HG02870 (cell line): ENCODE measurements at regions not wholly inside any gene's neighbourhood (a gene's known extent, or its start where the extent isn't known, plus 50 kb on each side); places are given as distances from the start of the nearest gene placed in this dataset.
"Not testable (repeated sequence)": the region's sequence is repeated elsewhere in the genome, so short reads cannot be mapped to it uniquely, and the experiment has no call there.

Experiments used
- ATAC-seq: cut with Tn5 transposase; IDR thresholded peaks from one replicate; pipeline ENCODE4 v1.9.1; 2021; ENCODE audit warnings: mild to moderate bottlenecking, moderate library complexity; ENCODE audit not compliant: unreplicated experiment

DNA sequence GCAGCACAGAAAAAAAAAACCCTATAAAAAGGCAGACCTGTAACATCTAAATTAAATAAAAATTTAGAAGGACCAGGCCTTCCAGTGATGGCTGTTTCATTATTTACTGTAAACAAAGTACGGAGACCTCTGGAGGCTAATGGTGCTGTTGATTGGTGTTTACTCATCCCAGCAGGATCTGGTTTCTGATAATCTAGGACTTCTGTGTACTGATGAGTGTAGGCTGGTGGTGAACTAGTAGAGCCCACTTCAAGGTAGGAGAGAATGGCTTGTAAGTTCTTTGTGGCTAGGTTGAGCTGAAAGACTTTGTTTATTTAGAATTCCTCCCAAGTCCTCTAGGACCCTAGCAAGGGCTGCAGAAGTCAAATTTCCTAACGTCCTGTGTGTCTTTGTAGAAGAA lies 398.1 kb upstream of the PITX2 start:
- no peak for ATAC-seq

DNA sequence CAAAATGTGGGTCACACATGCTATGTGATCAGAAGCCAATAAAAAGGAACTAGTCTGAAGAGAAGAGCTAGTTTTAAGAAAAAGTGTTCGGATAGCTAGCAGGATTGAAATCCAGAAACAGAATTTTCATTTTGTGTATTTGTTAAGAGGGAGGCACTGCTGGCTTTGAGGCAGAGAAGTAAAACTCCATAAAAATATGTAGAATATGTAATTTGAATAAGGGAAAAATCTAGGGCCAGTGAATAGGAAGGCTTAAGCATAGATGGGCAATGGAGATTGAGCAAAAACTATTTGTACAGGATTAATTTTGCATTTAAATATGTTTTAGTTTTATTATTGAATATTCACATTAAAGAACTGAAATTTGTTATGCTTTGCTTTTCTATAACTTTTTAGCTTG lies 399.9 kb upstream of the PITX2 start:
- no peak for ATAC-seq

DNA sequence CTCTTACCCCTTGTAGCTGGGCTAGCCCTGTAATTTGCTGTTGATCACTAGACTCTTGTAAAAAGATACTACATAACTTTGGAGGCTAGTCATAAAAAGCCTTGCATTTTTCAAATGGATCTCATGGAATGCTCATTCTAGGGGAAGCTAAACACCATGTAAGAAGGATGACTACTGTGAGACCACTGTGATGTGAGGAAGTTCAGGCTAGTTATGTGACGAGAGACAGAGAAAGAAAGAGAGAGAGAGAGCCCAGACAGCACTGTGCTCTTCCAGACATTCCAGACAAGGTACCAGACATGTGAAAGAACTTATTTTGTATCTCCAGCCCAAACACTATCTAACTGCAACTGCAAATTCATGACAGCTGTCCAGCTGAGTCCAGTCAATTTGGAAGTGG lies 404.6 kb upstream of the PITX2 start:
- no peak for ATAC-seq

DNA sequence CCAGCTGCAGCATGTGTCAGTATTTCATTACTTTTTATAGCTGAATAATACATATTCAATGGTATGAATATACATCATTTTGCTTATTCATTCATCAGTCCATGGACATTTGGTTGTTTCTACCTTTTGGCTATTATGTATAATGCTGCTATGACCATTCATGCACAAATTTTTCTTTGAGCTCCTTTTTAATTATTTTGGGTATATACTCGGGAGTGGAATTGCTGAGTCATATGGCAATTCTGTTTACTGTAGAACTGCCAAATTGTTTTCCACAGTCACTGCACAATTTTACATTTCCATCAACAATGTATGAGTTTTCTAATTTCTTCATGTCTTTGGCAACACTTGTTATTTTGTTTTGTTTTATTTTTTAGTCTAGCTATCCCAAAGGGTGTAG lies 405.9 kb upstream of the PITX2 start:
- ATAC-seq: no peak

DNA sequence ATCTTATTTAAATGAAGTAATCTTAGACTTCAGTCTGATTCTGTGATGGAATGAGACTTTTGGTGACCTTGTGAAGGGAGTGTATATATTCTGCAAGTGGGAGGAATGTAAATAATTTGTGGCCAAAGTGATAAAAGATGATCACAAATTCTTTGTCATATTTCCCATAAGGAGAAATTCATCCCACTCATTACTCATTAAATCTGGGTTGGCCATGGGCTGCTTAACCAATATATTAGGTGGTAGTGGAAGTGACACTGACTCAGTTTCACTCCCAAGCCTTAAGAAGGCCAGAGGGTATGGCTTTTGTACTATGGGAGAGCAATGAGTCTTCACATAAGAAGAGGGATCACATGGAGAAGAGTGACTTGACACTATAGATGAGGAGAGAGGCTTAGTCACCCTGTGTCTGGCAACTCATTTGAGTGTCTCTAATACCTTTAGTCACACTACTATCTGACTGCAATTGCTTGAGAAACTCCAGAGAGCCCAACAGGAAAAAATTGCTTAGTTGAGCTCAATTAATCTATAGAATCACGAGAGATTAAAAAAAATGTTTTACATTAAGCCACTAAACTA lies 408.2 kb upstream of the PITX2 start:
- ATAC-seq: no peak

DNA sequence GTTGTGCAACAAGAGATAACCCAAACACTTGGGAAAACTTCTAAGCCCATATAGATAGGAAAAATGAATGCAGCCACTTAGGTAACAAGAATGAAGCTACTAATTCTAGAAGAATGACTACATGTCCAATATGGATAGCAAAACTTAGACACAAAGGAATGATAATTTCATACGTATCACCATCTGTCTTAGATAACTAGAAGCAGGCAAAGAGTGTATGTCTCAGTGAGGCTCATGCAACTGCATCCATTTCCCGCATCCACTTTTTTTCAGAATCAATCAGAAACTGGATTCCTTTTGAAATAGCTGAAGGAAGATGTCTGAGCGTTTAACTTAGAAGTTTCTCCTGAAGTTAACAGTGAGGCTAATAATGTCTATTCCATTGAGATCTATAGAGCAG lies 408.7 kb upstream of the PITX2 start:
- no peak for ATAC-seq

DNA sequence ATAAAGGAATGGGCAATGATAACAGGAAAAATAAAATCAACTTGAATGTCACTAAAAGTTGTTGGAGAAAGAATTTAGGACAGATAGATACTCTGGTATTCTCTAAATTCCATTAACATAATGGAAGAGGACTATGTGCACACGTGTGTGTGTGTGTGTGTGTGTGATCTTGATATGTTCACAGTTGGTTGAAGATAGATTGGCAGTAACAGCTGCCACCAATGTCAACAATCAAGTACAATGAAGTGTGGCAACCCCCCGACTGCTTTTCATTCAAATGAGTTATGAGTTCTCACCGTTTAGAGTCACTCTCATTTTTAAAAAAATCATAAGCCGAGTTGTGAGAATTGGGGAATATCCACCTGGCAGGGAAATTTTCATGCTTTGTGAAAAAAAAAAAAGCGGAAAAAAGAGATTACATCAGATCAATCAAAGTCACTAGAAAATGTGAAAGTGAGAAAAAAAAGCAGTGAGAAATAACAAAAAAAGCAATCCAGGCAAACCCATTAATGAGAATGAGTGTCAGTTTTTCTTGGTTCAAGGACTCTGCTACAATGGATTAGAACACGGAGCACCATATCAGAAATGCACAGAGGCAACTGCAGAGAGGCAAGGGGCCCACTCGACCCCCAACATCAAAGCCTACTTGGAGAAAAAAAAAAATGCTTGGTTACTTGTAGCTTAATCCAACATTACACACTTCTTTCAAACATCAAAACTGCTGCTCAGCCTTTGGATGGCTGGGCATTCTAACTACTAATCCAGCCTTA lies 414.9 kb upstream of the PITX2 start:
- no peak for ATAC-seq

DNA sequence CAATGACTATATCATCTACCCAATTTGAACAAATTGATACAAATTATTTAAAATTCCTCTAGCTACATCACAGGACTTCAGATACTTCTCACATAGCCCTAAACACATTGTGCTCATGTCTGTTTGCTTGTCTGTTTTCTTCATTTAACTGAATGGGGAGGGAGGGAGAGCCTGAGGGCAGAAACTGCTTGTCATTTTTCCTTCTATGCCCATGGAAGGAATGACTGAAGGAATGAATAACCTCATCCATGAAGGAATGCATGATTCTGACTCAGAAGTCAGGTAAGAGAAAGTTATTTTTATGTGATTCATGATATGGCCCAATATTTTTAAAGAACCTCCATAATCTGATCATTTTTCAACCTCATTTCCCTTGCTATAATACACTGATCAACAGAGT lies 418.0 kb upstream of the PITX2 start:
- no peak for ATAC-seq

DNA sequence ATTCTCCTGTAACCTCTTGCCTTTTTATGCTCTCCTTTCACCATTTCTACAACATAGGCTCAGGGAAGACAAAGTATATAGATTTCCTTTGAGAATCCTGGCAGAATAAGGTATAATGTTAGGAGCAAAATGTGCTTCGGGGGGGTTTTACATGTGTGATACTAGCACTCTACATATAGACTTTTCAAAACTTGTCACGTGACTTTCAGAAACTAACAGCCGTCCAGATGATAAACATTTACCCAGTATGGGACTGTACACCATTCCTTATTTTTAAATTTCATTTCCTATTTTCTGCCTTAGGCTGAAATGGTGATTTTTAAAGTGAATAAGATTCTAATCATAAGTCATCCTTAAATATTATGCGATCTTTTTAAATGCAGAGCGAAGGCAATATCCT lies 420.4 kb upstream of the PITX2 start:
- no peak for ATAC-seq

DNA sequence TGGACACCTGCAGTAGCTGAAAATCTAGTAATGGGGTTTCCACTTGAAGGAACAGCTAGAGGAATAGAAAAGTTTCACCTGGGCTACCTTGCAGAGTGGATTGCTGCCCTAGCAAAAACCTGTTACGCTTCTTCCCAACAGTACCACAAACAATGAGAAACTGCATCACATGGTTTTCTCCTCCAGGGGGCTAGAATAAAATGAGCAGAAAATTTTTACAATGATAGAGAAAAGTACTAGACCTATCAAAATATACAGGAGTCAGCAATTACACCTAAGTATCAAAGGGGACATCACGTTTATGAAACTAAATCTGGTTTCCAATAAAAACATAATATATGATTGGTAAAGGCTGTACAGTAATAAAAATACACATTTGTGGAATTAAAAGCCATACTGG lies 423.1 kb upstream of the PITX2 start:
- ATAC-seq: no peak

DNA sequence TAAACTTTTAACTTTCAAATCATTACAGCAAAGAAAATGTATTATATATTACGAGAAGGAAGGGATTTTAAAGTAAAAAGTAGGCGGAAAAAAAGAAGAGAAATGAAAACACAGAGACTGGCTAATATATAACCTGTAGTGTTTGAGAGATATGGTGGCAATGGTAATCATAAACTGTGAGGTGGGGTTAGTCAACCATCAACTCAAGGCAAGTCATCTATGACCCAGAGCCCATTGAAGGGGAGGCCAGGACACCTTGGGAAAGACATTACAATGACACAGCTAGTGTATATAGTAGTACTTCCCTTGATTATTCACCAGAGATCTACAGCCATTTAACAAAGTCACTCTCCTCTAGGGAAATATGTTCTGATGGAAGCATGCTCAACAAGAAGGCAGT lies 423.9 kb upstream of the PITX2 start:
- no peak for ATAC-seq

DNA sequence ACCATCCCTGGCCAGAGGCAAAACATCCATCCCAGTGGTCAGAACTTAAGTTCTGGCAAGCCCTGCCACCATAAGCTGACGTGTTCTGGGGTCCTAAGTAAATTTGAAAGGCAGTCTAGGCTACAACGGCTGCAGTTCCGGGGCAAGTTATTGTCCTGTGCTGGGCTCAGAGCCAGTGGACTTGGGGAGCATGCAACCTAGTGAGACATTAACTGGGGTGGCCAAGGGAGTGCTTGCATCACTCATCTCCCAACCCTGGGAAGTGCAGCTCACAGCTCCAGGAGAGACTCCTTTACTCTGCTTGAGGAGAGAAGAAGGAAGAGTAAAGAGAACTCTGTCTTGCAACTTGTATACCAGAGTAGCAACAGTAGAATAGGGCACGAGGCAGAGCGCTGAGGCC lies 425.4 kb upstream of the PITX2 start:
- no peak for ATAC-seq

DNA sequence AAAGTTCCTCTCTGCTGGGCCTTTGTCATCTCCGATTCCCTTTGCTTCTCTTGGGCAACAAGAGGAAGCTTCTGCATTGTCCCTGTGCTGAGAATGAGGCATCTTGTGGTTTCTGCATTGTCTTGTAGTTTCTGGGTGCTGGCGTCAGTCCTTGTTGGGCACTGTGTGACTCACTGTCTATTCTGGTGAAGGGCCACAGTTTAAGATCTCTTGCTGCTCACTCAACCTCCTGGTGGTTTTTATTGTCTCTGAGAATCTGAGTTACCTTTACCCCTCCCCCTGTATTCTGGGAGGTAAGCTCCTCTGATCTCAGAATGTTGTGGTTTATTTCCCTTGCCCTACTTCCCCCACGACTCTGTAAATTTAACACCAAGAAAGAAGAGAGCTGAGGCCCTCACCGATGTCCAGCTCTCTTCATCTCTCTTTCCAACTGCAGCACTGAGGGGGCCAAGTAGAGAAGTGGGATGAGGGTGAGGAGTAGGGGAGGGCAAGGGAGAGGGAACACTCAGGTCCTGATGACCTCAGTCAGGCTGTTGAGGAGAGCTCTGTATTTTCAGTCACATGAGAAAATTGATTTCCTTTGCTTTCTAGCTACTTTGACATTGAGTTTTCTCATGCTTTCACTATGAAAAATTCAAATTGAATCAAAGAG lies 441.6 kb upstream of the PITX2 start:
- ATAC-seq: no peak

DNA sequence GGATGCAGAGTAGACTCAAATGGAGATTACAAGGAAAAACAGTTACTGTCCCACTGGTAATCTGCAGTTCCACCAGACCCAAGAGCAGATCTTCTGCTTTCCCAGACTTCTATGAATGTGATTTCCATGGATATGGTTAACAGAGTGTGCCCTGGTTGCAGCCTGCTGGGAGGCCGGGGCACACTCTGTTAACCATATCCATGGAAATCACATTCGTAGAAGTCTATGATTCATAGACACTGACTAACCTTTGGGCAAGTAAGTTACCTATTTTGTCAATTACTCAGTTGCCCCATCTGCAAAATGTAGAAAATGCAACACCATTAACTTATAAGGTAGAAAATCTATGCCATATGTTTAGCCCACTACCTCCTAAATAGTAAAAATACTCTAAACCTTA lies 443.1 kb upstream of the PITX2 start:
- no peak for ATAC-seq

DNA sequence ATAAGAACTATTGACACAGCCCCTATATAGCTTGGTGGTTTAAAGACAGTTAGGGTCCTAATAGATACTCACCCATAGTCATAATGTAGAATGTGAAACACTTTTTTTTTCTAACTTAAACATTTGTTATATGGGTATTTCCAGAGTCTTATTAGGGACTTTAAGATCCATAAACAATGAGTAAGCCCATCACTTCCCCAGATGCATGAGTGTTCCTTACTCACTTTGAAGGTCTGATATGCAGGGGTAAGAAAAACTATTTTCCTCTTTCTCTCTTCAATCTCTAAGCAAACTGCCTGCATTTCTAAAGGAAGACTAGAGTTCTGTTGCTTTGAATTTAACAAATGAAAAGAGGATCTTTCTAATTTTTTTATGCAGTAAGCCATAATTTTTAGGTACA lies 443.6 kb upstream of the PITX2 start:
- no peak for ATAC-seq

DNA sequence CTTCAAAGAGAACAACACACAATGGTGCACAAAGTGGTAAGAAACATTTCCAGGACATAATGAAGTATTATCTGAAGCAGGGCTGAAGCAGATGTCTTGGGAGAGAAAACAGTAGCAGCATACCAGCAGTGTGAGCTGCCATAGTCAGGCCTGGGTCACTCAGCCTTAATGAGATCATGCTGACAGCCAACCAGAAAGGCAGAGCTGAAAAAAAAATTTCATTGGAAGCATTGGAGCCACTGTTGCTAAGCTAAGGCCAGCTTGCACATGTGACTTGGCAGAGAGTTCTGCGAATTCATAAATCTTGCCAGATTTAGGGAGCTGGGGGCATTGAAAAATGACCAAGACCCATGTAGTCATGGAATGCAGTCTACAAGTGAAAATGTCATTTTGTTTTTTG lies 444.0 kb upstream of the PITX2 start:
- no peak for ATAC-seq

DNA sequence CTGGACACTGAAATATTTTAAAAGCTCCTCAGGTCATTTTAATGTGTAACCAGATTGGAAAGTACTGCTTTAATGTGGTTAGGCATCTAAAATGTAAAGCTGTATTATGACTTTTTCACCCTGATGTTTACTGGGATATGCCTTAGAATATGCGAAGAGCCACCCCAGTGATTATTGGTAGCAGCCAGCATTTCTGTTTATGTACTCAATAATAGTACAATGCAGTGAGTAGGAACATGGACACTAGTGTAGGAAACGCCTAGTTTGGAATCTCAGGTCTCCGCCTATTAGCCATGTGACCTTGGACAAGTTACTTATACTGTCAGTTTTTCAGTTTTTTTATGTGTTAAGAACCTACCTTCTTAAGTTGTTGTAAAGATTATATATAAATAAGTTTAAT lies 446.0 kb upstream of the PITX2 start:
- ATAC-seq: no peak

DNA sequence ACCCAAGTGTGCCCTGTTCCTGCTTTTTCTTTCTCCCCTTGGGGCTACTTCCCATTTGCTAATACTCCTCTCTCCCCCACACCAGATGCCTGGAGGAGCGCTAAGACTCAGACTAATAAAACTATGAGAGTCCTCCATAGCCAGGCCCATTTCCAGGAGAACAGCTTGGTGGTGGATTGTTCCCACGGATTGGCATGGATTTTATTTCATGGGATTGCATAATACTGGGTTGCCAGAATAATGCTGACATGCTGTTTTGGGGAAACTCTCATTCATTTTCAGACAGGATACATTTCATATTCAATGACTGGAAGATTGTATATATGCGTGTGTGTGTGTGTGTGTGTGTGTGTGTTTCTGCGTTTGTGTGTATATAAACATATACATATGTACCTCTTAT lies 447.5 kb upstream of the PITX2 start:
- ATAC-seq: no peak

DNA sequence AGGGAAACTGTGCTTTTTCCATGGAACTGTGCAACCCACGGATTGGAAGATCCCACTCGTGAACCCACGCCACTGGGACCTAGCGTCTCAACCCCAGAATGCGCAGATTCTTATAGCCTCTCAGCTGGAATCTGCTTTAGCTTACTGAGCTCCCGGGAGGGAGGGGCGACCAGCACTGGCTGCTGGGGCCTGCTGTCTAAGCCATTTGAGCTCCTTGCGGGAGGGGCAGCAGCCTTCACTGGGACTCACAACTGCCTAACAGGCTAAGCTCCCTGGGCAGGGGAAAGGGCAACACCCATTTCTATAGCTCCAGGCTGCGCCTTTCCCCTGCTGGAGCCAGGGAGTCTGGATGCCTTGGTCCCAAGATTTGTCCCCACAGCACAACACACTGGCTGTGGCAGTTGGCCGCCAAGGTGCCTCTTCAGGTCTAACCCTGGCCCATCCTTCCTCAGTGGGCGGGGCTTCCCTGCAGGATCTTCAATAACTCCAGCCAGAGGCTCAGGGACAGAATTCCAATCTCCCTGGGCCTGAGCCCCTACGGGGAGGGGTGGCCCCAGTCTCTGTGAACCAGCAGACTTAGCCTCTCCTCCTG lies 451.7 kb upstream of the PITX2 start:
- no peak for ATAC-seq

DNA sequence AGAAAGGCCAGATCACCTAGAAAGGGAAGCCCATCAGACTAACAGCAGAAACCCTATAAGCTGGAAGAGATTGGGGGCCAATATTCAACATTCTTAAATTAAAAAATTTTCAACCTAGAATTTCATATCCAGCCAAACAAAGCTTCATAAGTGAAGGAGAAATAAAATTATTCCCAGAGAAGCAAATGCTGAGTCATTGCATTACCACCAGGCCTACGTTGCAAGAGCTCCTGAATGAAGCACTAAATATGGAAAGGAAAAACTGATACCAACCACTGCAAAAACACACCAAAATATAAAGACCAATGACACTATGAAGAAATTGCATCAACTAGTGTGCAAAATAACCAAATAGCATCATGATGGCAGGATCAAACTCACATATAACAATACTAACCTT lies 453.4 kb upstream of the PITX2 start:
- ATAC-seq: not testable (repeated sequence)

DNA sequence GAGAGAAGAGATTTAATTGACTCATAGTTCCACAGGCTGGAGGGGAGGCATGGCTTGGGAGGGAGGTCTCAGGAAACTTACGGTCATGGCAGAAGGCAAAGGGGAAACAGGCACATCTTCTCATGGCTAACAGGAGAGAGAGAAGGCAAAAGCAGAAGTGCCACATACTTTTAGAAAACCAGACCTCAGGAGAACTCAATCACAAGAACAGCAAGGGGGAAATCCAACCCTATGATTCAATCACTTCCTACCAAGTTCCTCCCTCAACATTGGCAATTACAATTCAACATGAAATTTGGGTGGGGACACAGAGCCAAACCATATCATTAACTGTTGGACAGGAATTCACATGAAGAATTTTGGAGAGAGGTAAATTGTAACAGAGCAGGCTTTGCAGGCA lies 485.3 kb upstream of the PITX2 start:
- no peak for ATAC-seq

DNA sequence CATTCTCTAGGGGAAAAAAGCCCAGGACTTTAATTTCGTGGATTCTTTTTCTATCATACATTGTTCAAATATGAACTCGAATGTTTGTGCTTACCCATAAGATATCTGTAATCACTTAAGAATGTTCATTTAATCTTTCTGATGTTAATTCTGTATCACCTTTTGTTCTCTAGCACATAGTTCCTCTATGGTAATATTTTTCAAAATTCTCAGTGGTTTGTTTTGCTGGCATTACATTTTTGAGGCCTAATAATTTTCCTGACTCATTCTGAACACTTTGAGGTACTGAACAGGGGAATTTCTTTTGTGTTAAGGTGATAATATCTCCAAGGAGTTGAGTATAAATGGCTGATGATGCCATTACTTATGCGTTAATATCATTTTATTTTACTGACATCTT lies 490.7 kb upstream of the PITX2 start:
- no peak for ATAC-seq
